Activated naive CD4-positive, alpha-beta T cell treated with anti-CD3 and anti-CD28 coated beads, Interleukin-2, amount 50 U/mL, for 24 hours (primary cell): ENCODE measurements at regions not wholly inside any gene's neighbourhood (a gene's known extent, or its start where the extent isn't known, plus 50 kb on each side); places are given as distances from the start of the nearest gene placed in this dataset.

Experiments
- H3K27ac Mint-ChIP-seq: one replicate; pipeline ENCODE4 v1.8.0; 2021; ENCODE audit warnings: mild to moderate bottlenecking, mixed read lengths
- H3K27me3 Mint-ChIP-seq: one replicate; pipeline ENCODE4 v1.8.0; 2021; ENCODE audit warnings: mixed read lengths
- H3K36me3 Mint-ChIP-seq: one replicate; pipeline ENCODE4 v1.8.0; 2021; ENCODE audit warnings: mixed read lengths
- H3K4me1 Mint-ChIP-seq: one replicate; pipeline ENCODE4 v1.8.0; 2021; ENCODE audit warnings: mixed read lengths
- H3K4me3 Mint-ChIP-seq: one replicate; pipeline ENCODE4 v1.8.0; 2021; ENCODE audit warnings: mild to moderate bottlenecking, mixed read lengths
- H3K9me3 Mint-ChIP-seq: one replicate; pipeline ENCODE4 v1.8.0; 2021; ENCODE audit warnings: mixed read lengths

DNA sequence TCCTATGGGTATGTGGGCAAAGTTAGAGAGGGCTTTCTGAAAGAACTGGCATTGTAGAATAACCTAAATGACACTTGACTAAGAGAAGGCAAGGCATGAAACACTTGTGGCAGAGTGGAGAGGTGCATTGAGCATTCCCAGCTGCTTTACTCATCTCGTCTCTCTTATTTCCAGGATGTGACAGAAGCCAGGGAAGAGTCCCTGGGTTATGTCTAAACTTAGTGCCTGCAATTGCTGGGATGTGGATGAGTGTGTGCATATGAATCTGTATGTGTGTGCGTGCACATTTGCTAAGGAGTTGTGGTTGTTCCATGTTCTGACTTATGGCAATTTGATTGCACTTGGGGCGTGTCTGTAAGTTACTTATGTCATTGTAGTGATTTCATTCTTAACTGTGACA, 1326.5 kb upstream of the B3GALT2 start:
- no peak overlapping the region for H3K4me3 Mint-ChIP-seq
- H3K27me3 Mint-ChIP-seq = no peaks in the 10 kb centered on the region
- H3K9me3 Mint-ChIP-seq = no peaks in the 10 kb centered on the region
- H3K27ac Mint-ChIP-seq = no peak overlapping the region
- H3K4me1 Mint-ChIP-seq = no peaks in the 10 kb centered on the region
- H3K36me3 Mint-ChIP-seq = no peaks in the 10 kb centered on the region

DNA sequence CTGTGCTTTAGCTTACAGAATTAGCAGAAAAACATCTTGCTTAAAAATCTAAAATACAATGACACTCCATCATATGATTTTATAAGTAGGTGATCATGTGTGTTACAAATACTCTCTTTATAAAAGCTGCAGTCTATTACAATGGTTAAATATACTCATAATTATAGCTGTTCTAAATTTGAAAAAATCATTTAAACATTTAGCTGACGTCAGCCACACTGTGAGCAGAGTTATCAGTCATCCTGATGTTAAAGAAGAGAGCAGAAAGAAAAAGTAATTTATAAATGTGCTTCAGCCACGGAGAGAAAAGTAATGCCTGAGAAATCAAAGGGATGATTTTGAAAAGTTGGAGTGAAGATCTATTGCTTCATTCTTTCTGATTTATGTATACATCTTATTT, 1325.9 kb upstream of the B3GALT2 start:
- no peaks in the 10 kb centered on the region for H3K9me3 Mint-ChIP-seq
- H3K4me1 Mint-ChIP-seq = no peaks in the 10 kb centered on the region
- no peaks in the 10 kb centered on the region for H3K27me3 Mint-ChIP-seq
- no peak overlapping the region for H3K4me3 Mint-ChIP-seq
- H3K27ac Mint-ChIP-seq = no peak overlapping the region
- H3K36me3 Mint-ChIP-seq = no peaks in the 10 kb centered on the region

DNA sequence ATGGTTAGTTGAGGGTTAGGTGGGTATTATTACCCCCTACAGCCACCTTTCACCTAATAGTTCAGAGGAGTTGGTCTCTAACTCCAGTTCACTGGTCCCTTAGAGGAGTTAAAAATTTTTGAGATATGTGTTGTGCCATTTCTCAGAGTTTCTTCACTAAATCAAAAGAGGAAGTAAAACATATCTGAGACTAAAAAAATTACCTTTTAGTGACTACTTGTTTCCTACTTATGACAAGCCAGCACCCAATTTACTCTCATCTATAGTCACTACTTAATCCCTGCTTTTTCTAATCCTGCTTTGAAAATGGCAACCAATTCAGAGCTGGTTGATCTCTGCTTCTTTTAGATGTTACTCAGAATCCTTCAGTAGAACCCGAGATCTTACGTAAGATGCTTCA, 1316.8 kb upstream of the B3GALT2 start:
- Mint-ChIP-seq H3K4me3 (no peak overlapping the region), H3K36me3 (no peaks in the 10 kb centered on the region), H3K4me1 (no peaks in the 10 kb centered on the region), H3K27me3 (peaks cover 2% of the 10 kb centered on the region), H3K27ac (no peak overlapping the region), H3K9me3 (no peaks in the 10 kb centered on the region)

DNA sequence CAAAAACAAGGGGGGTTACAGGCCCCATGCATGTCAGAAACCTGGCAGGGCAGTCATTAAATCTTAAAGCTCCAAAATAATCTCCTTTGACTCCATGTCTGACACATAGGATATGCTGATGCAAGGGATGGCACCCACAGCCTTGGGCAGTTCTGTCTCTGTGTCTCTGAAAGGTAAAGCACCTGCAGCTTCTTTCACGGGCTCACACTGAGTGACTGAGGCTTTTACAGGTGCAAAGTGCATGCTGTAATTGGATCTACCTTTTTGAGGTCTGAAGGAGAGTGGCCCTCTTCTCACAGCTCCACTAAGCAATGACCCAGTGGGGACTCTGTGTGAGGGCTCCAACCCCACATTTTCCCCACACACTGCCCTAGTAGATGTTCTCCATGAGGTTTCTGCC, 1309.0 kb upstream of the B3GALT2 start:
- Mint-ChIP-seq H3K27me3 (no peaks in the 10 kb centered on the region), H3K36me3 (no peaks in the 10 kb centered on the region), H3K27ac (no peak overlapping the region), H3K4me1 (no peaks in the 10 kb centered on the region), H3K9me3 (peaks cover 7% of the 10 kb centered on the region), H3K4me3 (no peak overlapping the region)

DNA sequence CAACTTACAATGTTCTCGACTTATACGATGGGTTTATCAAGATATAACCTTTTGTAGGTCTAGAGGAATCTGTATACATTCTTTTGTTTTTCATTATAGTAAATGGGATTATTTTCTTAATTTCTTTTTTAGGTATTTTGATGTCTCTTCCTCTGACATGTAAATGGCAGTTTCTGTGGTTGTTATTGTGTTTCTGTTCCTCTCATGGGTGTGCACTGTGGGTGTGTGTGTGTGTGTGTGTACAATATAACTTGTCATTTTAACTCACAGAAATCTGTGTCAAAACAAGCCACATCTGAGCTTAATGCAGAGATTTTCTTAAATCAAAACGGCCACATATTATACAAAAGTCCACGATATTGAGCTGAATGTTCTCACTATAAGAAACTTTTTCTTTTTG, 1300.8 kb upstream of the B3GALT2 start:
- no peaks in the 10 kb centered on the region for H3K9me3 Mint-ChIP-seq
- H3K27ac Mint-ChIP-seq = no peak overlapping the region
- no peaks in the 10 kb centered on the region for H3K4me1 Mint-ChIP-seq
- no peak overlapping the region for H3K4me3 Mint-ChIP-seq
- no peaks in the 10 kb centered on the region for H3K36me3 Mint-ChIP-seq
- no peaks in the 10 kb centered on the region for H3K27me3 Mint-ChIP-seq

DNA sequence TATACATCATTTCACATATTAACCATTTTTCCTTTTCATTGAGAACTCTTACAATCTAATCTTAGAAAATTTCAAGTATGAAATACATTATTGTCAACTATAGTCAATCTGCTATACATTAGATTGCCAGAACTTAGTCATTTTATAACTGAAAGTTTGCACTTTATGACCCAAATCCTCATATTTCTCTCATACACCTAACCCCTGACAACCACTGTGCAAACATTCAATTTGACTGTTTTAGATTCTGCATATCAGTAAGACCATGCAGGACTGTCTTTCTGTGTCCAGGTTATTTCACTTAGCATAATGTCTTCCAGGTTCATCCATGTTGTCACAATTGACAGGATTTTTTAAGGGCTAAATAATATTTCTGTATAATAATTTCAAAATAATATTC, 1299.0 kb upstream of the B3GALT2 start:
- H3K4me3 Mint-ChIP-seq = no peak overlapping the region
- no peaks in the 10 kb centered on the region for H3K27me3 Mint-ChIP-seq
- no peaks in the 10 kb centered on the region for H3K4me1 Mint-ChIP-seq
- H3K27ac Mint-ChIP-seq = no peak overlapping the region
- H3K36me3 Mint-ChIP-seq = no peaks in the 10 kb centered on the region
- no peaks in the 10 kb centered on the region for H3K9me3 Mint-ChIP-seq

DNA sequence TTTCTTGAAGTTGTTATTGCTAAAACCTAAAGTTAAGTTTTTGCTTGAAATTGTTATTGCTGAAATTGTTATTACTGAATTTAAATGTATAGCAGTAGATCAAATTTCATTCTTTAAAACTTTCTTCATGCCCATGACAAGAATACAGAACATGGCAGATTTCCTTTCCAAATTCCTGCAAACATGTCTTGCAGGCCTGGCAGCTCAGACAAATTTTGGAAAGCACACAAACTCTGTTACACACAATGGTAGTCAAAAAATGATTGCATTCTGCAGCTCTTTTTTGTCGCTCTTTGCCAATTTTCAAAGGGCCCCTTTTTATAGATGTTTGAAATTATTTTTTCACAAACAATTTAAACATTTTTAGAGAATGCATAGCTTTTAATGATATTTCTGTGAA, 1292.3 kb upstream of the B3GALT2 start:
- H3K4me3 Mint-ChIP-seq = no peak overlapping the region
- H3K27ac Mint-ChIP-seq = no peak overlapping the region
- H3K9me3 Mint-ChIP-seq = no peaks in the 10 kb centered on the region
- H3K36me3 Mint-ChIP-seq = no peaks in the 10 kb centered on the region
- no peaks in the 10 kb centered on the region for H3K27me3 Mint-ChIP-seq
- no peaks in the 10 kb centered on the region for H3K4me1 Mint-ChIP-seq

DNA sequence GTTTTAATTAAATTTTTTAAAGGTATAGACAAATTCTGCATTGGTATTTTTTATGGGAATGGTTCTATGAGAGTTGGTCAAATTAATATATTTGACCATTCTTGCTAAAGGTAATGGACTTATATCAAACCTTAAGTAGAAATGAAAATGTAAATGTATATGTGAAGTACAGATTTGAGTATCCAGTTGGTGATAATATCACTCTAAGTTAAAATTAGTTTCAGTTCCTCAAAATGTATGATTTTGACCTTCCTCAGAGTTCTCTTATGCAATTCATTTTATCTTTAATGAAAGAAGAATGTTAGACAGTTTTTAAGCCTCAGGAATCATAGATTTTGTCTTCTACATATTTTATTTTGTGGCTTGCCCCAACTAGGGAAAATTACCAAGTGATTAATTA, 1291.5 kb upstream of the B3GALT2 start:
- Mint-ChIP-seq H3K9me3 (no peaks in the 10 kb centered on the region), H3K4me1 (no peaks in the 10 kb centered on the region), H3K4me3 (no peak overlapping the region), H3K27me3 (no peaks in the 10 kb centered on the region), H3K27ac (no peak overlapping the region), H3K36me3 (no peaks in the 10 kb centered on the region)

DNA sequence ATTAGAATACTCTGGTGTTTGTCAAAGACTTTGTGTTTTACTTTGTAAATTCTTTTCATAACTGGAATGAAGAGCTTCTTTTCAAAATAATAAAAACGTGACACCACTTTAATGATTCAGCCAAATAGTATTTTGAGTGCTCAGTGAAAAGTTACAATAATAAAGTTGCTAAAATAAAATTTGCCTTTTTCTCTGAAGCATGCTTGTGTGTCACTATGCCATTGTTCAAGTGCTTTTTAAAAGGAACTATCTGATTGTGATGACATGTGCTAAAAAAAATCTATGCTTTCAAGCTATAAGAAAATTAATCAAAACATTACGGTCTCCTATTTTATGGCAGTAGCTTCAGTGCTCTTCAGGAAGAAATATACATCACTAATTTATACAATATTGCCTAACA, 1290.5 kb upstream of the B3GALT2 start:
- Mint-ChIP-seq H3K9me3 (no peaks in the 10 kb centered on the region), H3K4me3 (no peak overlapping the region), H3K27me3 (peaks cover 4% of the 10 kb centered on the region), H3K36me3 (no peaks in the 10 kb centered on the region), H3K27ac (no peak overlapping the region), H3K4me1 (no peaks in the 10 kb centered on the region)

DNA sequence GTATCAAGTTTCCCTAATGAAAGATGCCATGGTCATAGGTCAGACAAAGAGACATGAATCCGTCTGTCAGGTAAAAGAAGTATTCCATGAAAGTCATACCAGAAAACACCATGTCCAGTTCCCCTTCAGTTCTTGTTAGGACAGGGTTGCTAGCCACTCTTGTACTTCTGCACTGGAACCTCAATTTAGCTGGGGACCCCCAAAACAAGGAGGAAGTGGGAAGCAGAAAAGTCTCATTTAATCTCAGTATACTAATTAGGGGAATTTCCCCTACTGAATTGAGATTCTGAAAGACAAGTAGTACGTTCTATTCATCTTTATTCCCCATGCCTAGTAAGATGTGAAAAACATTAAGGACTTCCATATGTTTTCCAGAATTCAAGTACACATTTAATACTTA, 1289.9 kb upstream of the B3GALT2 start:
- H3K27me3 Mint-ChIP-seq = peaks cover 6% of the 10 kb centered on the region
- no peak overlapping the region for H3K4me3 Mint-ChIP-seq
- no peaks in the 10 kb centered on the region for H3K4me1 Mint-ChIP-seq
- H3K27ac Mint-ChIP-seq = no peak overlapping the region
- no peaks in the 10 kb centered on the region for H3K9me3 Mint-ChIP-seq
- no peaks in the 10 kb centered on the region for H3K36me3 Mint-ChIP-seq

DNA sequence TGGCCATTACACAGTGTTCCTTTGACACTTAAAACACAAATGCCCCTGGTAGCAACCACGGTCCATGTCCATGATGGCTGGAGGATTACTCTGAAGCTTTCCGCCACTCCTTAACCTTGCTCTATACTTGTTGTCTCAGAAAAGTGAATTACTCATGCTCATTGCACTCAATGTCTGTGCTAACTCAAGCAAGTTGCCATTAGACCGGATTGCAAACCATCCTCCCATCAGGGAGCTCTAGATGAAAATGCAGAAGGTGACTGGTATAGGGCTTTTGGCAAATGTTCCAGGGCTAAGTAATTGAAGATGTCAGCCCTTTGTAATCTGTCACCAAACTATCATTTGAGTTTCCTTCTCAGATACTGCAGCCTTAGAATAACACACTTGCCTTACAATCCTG, 1288.3 kb upstream of the B3GALT2 start:
- Mint-ChIP-seq H3K9me3 (no peaks in the 10 kb centered on the region), H3K4me1 (no peaks in the 10 kb centered on the region), H3K4me3 (no peak overlapping the region), H3K36me3 (no peaks in the 10 kb centered on the region), H3K27me3 (peaks cover 6% of the 10 kb centered on the region), H3K27ac (no peak overlapping the region)

DNA sequence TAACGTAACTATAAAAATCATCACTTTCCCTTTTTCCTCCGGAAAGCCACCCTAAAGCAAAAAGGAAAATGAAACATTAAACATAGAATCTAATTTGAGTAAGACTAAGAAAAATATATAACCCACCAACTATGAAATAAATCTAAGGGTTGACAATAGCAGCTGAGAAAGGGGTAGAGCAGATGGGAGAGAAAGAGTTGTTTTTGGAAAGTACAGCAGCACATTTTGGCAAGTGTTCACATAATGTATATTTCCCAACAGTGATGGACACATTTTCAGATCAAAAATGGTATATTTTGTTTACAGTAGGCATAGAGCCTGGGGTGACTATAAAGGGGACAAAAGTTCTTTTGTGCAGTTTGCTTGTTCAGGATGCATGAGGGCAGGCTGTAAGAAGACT, 1287.4 kb upstream of the B3GALT2 start:
- H3K9me3 Mint-ChIP-seq = no peaks in the 10 kb centered on the region

DNA sequence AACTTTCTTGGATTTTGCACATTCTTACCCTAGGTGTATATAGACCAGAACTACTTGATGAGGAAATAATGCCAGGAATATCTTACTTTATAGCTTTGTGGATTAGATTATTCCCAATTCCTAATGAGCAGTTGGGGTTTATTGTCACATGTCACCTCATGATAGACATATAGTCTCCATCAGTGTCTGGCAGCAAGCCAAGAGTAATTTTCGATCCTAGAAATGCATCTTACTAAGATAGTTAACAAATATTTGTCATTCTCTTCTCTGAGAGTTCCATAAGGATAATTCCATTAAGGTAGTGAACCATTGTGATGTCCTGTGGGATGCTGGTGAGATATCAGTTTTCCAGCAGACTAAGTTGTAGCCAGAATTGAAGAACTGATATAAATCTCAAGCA, 1282.9 kb upstream of the B3GALT2 start:
- Mint-ChIP-seq H3K27me3 (peaks cover 7% of the 10 kb centered on the region), H3K9me3 (no peaks in the 10 kb centered on the region)

More for the DNA sequence above, 1287.4 kb upstream of the B3GALT2 start:
- no peak overlapping the region for H3K4me3 Mint-ChIP-seq
- H3K27me3 Mint-ChIP-seq = peaks cover 6% of the 10 kb centered on the region
- no peak overlapping the region for H3K27ac Mint-ChIP-seq
- H3K36me3 Mint-ChIP-seq = no peaks in the 10 kb centered on the region
- no peaks in the 10 kb centered on the region for H3K4me1 Mint-ChIP-seq

DNA sequence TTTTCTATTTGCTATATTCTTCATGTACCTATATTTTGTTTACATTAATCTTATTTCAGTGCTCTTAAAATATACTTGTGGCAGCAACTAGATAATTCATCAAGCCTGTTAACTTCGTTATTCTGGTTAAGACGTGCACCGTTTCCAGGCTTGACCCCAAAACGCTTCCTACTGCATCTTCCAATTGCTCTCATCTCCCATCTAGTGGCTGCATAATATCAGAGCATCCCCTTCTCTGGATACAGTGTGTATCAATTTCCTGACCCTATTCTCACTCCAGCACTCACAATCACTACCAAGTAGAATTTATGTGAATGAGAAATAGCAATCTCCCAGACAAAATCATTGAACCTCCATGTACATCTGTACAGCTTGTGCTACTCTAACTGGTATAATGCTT, 1280.3 kb upstream of the B3GALT2 start:
- Mint-ChIP-seq H3K9me3 (no peaks in the 10 kb centered on the region), H3K4me1 (no peaks in the 10 kb centered on the region), H3K4me3 (no peak overlapping the region), H3K36me3 (no peaks in the 10 kb centered on the region), H3K27me3 (peaks cover 4% of the 10 kb centered on the region), H3K27ac (no peak overlapping the region)

More for the DNA sequence above, 1282.9 kb upstream of the B3GALT2 start:
- Mint-ChIP-seq H3K4me3 (no peak overlapping the region), H3K27ac (no peak overlapping the region), H3K36me3 (no peaks in the 10 kb centered on the region), H3K4me1 (no peaks in the 10 kb centered on the region)

DNA sequence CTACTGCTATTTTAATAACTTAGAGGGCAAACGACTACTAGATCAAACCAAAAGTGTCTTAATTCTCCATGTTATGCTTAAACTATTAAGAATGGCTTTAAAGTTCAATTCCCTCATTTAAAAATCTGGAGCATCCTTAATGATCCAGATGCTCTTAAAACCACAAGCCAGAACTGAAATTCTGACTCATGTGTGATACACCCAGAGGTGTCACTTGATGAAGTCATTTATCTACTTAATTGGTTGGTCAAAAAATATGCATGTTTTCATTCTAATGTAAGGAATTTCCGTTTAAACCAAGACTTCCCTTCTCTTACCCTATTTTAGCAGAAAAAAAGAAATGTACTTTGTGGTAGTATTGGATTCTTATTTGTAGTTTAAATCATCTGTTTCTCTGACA, 1261.2 kb upstream of the B3GALT2 start:
- Mint-ChIP-seq H3K27ac (no peak overlapping the region), H3K4me1 (no peaks in the 10 kb centered on the region), H3K4me3 (no peak overlapping the region), H3K27me3 (peaks cover 9% of the 10 kb centered on the region), H3K9me3 (no peaks in the 10 kb centered on the region), H3K36me3 (no peaks in the 10 kb centered on the region)

DNA sequence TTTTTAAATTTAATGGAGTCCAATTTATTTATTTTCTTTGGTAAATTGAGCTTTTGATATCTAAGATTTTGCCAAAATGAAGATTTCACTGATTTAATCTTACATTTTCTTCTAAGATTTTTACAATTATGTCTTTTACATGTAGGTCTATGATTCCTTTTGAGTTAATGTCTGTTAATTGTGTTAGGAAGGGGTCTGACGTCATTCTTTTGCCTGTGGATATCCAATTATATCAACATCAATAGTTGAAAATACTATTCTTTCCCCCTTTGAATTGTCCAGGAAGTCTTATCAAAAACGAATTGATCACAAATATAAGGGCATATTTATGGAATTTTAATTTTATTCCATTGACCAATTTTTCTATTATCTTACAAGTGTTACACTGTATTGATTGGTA, 1258.8 kb upstream of the B3GALT2 start:
- Mint-ChIP-seq H3K4me1 (no peaks in the 10 kb centered on the region), H3K27ac (no peak overlapping the region), H3K9me3 (no peaks in the 10 kb centered on the region), H3K36me3 (no peaks in the 10 kb centered on the region), H3K4me3 (no peak overlapping the region), H3K27me3 (peaks cover 7% of the 10 kb centered on the region)

DNA sequence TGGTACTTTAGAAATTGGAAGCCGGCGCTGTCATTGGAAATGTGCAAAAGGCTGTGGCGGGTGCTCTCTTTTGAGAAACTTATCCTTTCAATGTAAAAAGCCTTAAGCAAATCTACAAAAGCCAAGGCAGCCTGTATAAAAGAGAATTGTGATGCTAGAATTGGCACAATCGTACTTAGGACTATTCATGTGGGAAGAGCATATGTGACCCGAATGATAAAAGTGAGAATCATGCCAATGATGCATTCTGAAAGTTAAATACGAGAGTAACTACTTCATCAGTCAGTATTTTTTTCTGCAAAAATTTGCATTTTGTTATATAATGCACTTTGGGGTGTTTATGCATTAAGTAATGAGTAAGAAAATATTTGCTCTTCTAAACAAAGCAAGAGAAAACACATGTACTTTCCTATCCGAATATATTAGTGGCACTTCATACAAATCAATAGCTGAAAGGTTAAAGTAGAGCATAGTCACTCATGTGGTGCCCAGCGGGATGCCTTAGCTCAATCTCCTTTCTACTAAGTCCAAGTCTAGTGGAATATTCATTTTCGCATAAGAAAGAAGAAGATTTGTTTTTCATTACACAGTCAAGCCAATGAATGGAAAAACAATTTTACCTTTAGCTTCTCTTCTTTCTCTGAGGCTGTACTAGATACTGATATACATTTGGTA, 1256.6 kb upstream of the B3GALT2 start:
- Mint-ChIP-seq H3K4me3 (no peak overlapping the region), H3K4me1 (no peaks in the 10 kb centered on the region), H3K27ac (no peak overlapping the region), H3K9me3 (no peaks in the 10 kb centered on the region), H3K36me3 (no peaks in the 10 kb centered on the region), H3K27me3 (peaks cover 5% of the 10 kb centered on the region)
